Neural cell (in vitro differentiated cells): ENCODE measurements at regions not wholly inside any gene's neighbourhood (a gene's known extent, or its start where the extent isn't known, plus 50 kb on each side); places are given as distances from the start of the nearest gene placed in this dataset.

ENCODE experiments used
- H2AFZ ChIP-seq: fragments of 200-600, 300-800 bp; sonication (generic), shearing (Covaris generic); 2 replicates; pipeline ENCODE4 v1.6.0; 2014; ENCODE audit warnings: low read depth, mild to moderate bottlenecking, antibody characterized with exemption, low read length, moderate library complexity
- H3F3A ChIP-seq: fragments of 200-600 bp; shearing (Covaris generic); 2 replicates; pipeline ENCODE4 v1.6.1; 2016; ENCODE audit warnings: mild to moderate bottlenecking, moderate library complexity, mixed read lengths, antibody characterized with exemption, low read length; ENCODE audit not compliant: insufficient read depth, poor library complexity, severe bottlenecking
- H3K27ac ChIP-seq: fragments of 200-600, 300-800 bp; sonication (generic), shearing (Covaris generic); 2 replicates; pipeline ENCODE4 v1.5.1; 2014; ENCODE audit warnings: mild to moderate bottlenecking, low read length, moderate library complexity
- H3K27me3 ChIP-seq: fragments of 300-800, 200-600 bp; sonication (generic), shearing (Covaris generic); 2 replicates; pipeline ENCODE4 v1.6.0; 2014; ENCODE audit warnings: mild to moderate bottlenecking, low read depth, low read length, moderate library complexity; ENCODE audit not compliant: insufficient read depth
- H3K36me3 ChIP-seq: fragments of 300-800, 200-600 bp; sonication (generic), shearing (Covaris generic); 2 replicates; pipeline ENCODE4 v1.5.1; 2014; ENCODE audit warnings: mild to moderate bottlenecking, antibody characterized with exemption, low read length, moderate library complexity; ENCODE audit not compliant: insufficient read depth
- H3K4me2 ChIP-seq: fragments of 300-800, 200-600 bp; sonication (generic), shearing (Covaris generic); 2 replicates; pipeline ENCODE4 v1.6.0; 2014; ENCODE audit warnings: mild to moderate bottlenecking, low read length
- H3K4me3 ChIP-seq: fragments of 300-800, 200-600 bp; sonication (generic), shearing (Covaris generic); 2 replicates; pipeline ENCODE4 v1.5.1; 2014; ENCODE audit warnings: mild to moderate bottlenecking, low read length, moderate library complexity
- H3K79me2 ChIP-seq: fragments of 200-600 bp; shearing (Covaris generic); replicated peaks from 2 replicates; pipeline ENCODE4 v1.6.0; 2014; ENCODE audit warnings: mild to moderate bottlenecking, low read length, moderate library complexity; ENCODE audit not compliant: insufficient read depth
- H3K9ac ChIP-seq: fragments of 300-800, 200-600 bp; sonication (generic), shearing (Covaris generic); 2 replicates; pipeline ENCODE4 v1.6.1; 2016; ENCODE audit warnings: mild to moderate bottlenecking, low read length, mixed read lengths
- H3K9me2 ChIP-seq: fragments of 200-600 bp; shearing (Covaris generic); 2 replicates; pipeline ENCODE4 v1.6.1; 2016; ENCODE audit warnings: mild to moderate bottlenecking, low read length, mixed read lengths; ENCODE audit not compliant: insufficient read depth
- H3K9me3 ChIP-seq: fragments of 200-600, 300-800 bp; sonication (generic), shearing (Covaris generic); 2 replicates; pipeline ENCODE4 v1.6.1; 2016; ENCODE audit warnings: mild to moderate bottlenecking, mixed run types, low read length, moderate library complexity, mixed read lengths
- H4K20me1 ChIP-seq: fragments of 200-600 bp; shearing (Covaris generic); 2 replicates; pipeline ENCODE4 v1.6.1; 2016; ENCODE audit warnings: mild to moderate bottlenecking, mixed run types; ENCODE audit not compliant: insufficient read depth
- EP300 ChIP-seq: fragments of 450-650 bp; conservative IDR thresholded peaks from 2 replicates; pipeline ENCODE4 v1.6.1; 2014; ENCODE audit warnings: antibody characterized with exemption, mild to moderate bottlenecking, moderate library complexity; ENCODE audit not compliant: poor library complexity, severe bottlenecking
- EZH2 ChIP-seq: fragments of 200-600, 300-800 bp; shearing (Covaris generic), sonication (generic); IDR thresholded peaks from 2 replicates; pipeline ENCODE4 v1.6.1; 2014; ENCODE audit warnings: antibody characterized with exemption, low read length, borderline replicate concordance, mild to moderate bottlenecking; ENCODE audit not compliant: insufficient read depth, poor library complexity, severe bottlenecking
- MXI1 ChIP-seq: fragments of 450-650 bp; conservative IDR thresholded peaks from 2 replicates; pipeline ENCODE4 v1.6.1; 2014; ENCODE audit warnings: antibody characterized with exemption, mild to moderate bottlenecking; ENCODE audit not compliant: poor library complexity, severe bottlenecking
- POLR2AphosphoS5 ChIP-seq: IDR thresholded peaks from 2 replicates; pipeline ENCODE4 v1.6.1; 2012
- RAD21 ChIP-seq: fragments of 450-650 bp; conservative IDR thresholded peaks from 2 replicates; pipeline ENCODE4 v1.6.1; 2014; ENCODE audit warnings: antibody characterized with exemption, mild to moderate bottlenecking, moderate library complexity
- REST ChIP-seq: IDR thresholded peaks from 2 replicates; pipeline ENCODE4 v1.6.1; 2012; ENCODE audit warnings: borderline replicate concordance
- SMC3 ChIP-seq: fragments of 450-650 bp; conservative IDR thresholded peaks from 2 replicates; pipeline ENCODE4 v1.6.1; 2014; ENCODE audit warnings: antibody characterized with exemption, mild to moderate bottlenecking, moderate library complexity; ENCODE audit not compliant: poor library complexity
- TAF1 ChIP-seq: IDR thresholded peaks from 2 replicates; pipeline ENCODE4 v1.6.1; 2012; ENCODE audit warnings: low read depth
- TF ChIP-seq, protein P1 (sequence below): fragments of 450-650 bp; IDR thresholded peaks from 2 replicates; pipeline ENCODE4 v1.5.1; 2014; ENCODE audit warnings: antibody characterized with exemption, mild to moderate bottlenecking, moderate library complexity; ENCODE audit not compliant: poor library complexity, severe bottlenecking

DNA sequence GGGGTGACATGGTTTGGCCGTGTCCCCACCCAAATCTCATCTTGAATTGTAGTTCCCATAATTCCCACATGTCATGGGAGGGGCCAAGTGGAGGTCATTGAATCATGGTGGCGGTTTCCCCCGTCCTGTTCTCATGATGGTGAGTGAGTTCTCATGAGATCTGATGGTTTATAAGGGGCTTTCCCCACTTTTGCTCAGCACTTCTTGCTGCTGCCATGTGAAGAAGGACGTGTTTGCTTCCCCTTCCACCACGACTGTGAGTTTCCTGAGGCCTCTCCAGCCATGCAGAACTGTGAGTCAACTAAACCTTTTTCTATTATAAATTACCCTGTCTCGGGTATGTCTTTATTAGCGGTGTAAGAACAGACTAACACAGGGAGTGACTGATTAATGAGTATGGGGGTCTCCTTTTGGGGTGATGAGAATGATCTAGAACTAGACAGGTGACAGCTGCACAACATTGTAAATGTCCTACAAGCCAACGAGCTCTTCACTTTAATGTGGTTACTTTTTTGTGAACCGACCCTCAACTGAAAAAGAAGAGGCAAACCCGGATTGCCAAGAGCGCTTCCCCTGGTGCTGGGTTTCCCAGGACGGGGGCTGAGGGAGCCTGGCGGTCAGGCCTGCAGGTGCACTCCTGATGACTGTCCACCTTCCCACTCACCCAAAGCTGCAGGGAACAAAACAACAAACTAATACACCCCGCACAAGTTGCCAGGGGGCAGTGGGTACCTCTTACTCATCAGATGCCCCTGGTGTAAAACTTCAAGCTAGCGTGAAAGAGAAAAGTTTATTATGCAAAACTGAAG is 90.1 kb downstream of the NCOR2 start:
- no peak overlapping the region for H2AFZ ChIP-seq
- no peaks in the 10 kb centered on the region for H3K79me2 ChIP-seq
- TF ChIP-seq TAF1 = no peak
- no peak for TF ChIP-seq REST
- TF ChIP-seq POLR2AphosphoS5 = no peak
- TF ChIP-seq RAD21 = no peak
- TF ChIP-seq SMC3 = no peak
- TF ChIP-seq, protein P1, sequence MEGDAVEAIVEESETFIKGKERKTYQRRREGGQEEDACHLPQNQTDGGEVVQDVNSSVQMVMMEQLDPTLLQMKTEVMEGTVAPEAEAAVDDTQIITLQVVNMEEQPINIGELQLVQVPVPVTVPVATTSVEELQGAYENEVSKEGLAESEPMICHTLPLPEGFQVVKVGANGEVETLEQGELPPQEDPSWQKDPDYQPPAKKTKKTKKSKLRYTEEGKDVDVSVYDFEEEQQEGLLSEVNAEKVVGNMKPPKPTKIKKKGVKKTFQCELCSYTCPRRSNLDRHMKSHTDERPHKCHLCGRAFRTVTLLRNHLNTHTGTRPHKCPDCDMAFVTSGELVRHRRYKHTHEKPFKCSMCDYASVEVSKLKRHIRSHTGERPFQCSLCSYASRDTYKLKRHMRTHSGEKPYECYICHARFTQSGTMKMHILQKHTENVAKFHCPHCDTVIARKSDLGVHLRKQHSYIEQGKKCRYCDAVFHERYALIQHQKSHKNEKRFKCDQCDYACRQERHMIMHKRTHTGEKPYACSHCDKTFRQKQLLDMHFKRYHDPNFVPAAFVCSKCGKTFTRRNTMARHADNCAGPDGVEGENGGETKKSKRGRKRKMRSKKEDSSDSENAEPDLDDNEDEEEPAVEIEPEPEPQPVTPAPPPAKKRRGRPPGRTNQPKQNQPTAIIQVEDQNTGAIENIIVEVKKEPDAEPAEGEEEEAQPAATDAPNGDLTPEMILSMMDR = no peak
- TF ChIP-seq MXI1 = no peak
- TF ChIP-seq EZH2 = no peak
- no peak for TF ChIP-seq EP300
- no peaks in the 10 kb centered on the region for H3K9me2 ChIP-seq
- no peak overlapping the region for H3K4me2 ChIP-seq
- no peaks in the 10 kb centered on the region for H3K27me3 ChIP-seq
- peaks cover 4% of the 10 kb centered on the region for H3K36me3 ChIP-seq
- H4K20me1 ChIP-seq = no peaks in the 10 kb centered on the region
- H3K4me3 ChIP-seq = no peak overlapping the region
- no peaks in the 10 kb centered on the region for H3F3A ChIP-seq
- H3K9me3 ChIP-seq = peaks cover 6% of the 10 kb centered on the region
- H3K9ac ChIP-seq = no peak overlapping the region
- H3K27ac ChIP-seq = no peak overlapping the region

GRCh38 chr12:124476011-124476400 is 91.4 kb downstream of the NCOR2 start:
- H4K20me1 ChIP-seq = no peaks in the 10 kb centered on the region
- no peak overlapping the region for H3K4me3 ChIP-seq
- no peaks in the 10 kb centered on the region for H3K9me2 ChIP-seq
- H3K27me3 ChIP-seq = no peaks in the 10 kb centered on the region
- no peaks in the 10 kb centered on the region for H3K79me2 ChIP-seq
- H2AFZ ChIP-seq = no peak overlapping the region
- no peak overlapping the region for H3K27ac ChIP-seq
- no peaks in the 10 kb centered on the region for H3F3A ChIP-seq
- no peak overlapping the region for H3K4me2 ChIP-seq
- H3K9me3 ChIP-seq = peaks cover 6% of the 10 kb centered on the region
- no peak overlapping the region for H3K9ac ChIP-seq
- TF ChIP-seq TAF1 (no peak), POLR2AphosphoS5 (no peak)
- peaks cover 17% of the 10 kb centered on the region for H3K36me3 ChIP-seq
